ENCODE measurements at regions not wholly inside any gene's neighbourhood (a gene's known extent, or its start where the extent isn't known, plus 50 kb on each side); places are given as distances from the start of the nearest gene placed in this dataset.

- no peak overlapping the region for H3K4me3 ChIP-seq (ENCODE audit: extremely low read depth, insufficient read depth, low read length, poor library complexity, severe bottlenecking)
- no peak overlapping the region for H3K27ac ChIP-seq (ENCODE audit: low read depth, low read length, severe bottlenecking)
- peaks cover 4% of the 10 kb centered on the region for H3K4me1 ChIP-seq (ENCODE audit: control insufficient read depth, insufficient read depth, low read length, poor library complexity, severe bottlenecking)
- WGBS, 2 experiments (ENCODE audit: insufficient coverage in 2 of 2) = 88% methylated on average over 1 of the region's 4 CpGs; no CpG with 5 or more reads in 1 of the 2 experiments
- H3K36me3 ChIP-seq (ENCODE audit: control insufficient read depth, insufficient read depth, low read length) = no peaks in the 10 kb centered on the region
- no peaks in the 10 kb centered on the region for H3K9me3 ChIP-seq (ENCODE audit: control insufficient read depth, low read length)
Measured at GRCh38 chr1:98367426-98367825, 294.1 kb upstream of the SNX7 start.

GRCh38 chr1:98366343-98366742 lies 295.2 kb upstream of the SNX7 start:
- Histone ChIP-seq H3K4me1 (ENCODE audit: control insufficient read depth, insufficient read depth, low read length, poor library complexity, severe bottlenecking) (peaks cover 4% of the 10 kb centered on the region), H3K4me3 (ENCODE audit: extremely low read depth, insufficient read depth, low read length, poor library complexity, severe bottlenecking) (no peak overlapping the region), H3K36me3 (ENCODE audit: control insufficient read depth, insufficient read depth, low read length) (no peaks in the 10 kb centered on the region), H3K9me3 (ENCODE audit: control insufficient read depth, low read length) (no peaks in the 10 kb centered on the region), H3K27ac (ENCODE audit: low read depth, low read length, severe bottlenecking) (no peak overlapping the region)
- WGBS, 2 experiments (ENCODE audit: insufficient coverage in 2 of 2) = 90 to 100% methylated on average over 1 to 2 of the region's 3 CpGs

- Histone ChIP-seq H3K4me3 (ENCODE audit: extremely low read depth, insufficient read depth, low read length, poor library complexity, severe bottlenecking) (no peak overlapping the region), H3K4me1 (ENCODE audit: control insufficient read depth, insufficient read depth, low read length, poor library complexity, severe bottlenecking) (peaks cover 4% of the 10 kb centered on the region), H3K36me3 (ENCODE audit: control insufficient read depth, insufficient read depth, low read length) (no peaks in the 10 kb centered on the region), H3K9me3 (ENCODE audit: control insufficient read depth, low read length) (no peaks in the 10 kb centered on the region), H3K27ac (ENCODE audit: low read depth, low read length, severe bottlenecking) (no peak overlapping the region)
- no CpG with 5 or more reads among the region's 1 CpG for WGBS, 2 experiments (ENCODE audit: insufficient coverage in 2 of 2)
Measured at GRCh38 chr1:98364544-98364943, 297.0 kb upstream of the SNX7 start.

GRCh38 chr1:98360864-98361263 lies 300.7 kb upstream of the SNX7 start:
- Histone ChIP-seq H3K27ac (ENCODE audit: low read depth, low read length, severe bottlenecking) (no peak overlapping the region), H3K9me3 (ENCODE audit: control insufficient read depth, low read length) (no peaks in the 10 kb centered on the region), H3K36me3 (ENCODE audit: control insufficient read depth, insufficient read depth, low read length) (no peaks in the 10 kb centered on the region), H3K4me3 (ENCODE audit: extremely low read depth, insufficient read depth, low read length, poor library complexity, severe bottlenecking) (no peak overlapping the region), H3K4me1 (ENCODE audit: control insufficient read depth, insufficient read depth, low read length, poor library complexity, severe bottlenecking) (no peaks in the 10 kb centered on the region)
- 60% methylated on average over 1 of the region's 2 CpGs; no CpG with 5 or more reads in 1 of the 2 experiments for WGBS, 2 experiments (ENCODE audit: insufficient coverage in 2 of 2)

GRCh38 chr1:98355656-98356383 lies 305.7 kb upstream of the SNX7 start:
- H3K9me3 ChIP-seq (ENCODE audit: control insufficient read depth, low read length) = no peaks in the 10 kb centered on the region
- H3K4me1 ChIP-seq (ENCODE audit: control insufficient read depth, insufficient read depth, low read length, poor library complexity, severe bottlenecking) = peaks cover 10% of the 10 kb centered on the region
- no peak overlapping the region for H3K27ac ChIP-seq (ENCODE audit: low read depth, low read length, severe bottlenecking)
- WGBS, 2 experiments (ENCODE audit: insufficient coverage in 2 of 2) = 77 to 89% methylated on average over 3 of the region's 3 CpGs
- no peaks in the 10 kb centered on the region for H3K36me3 ChIP-seq (ENCODE audit: control insufficient read depth, insufficient read depth, low read length)
- H3K4me3 ChIP-seq (ENCODE audit: extremely low read depth, insufficient read depth, low read length, poor library complexity, severe bottlenecking) = no peak overlapping the region

- Histone ChIP-seq H3K4me1 (ENCODE audit: control insufficient read depth, insufficient read depth, low read length, poor library complexity, severe bottlenecking) (peaks cover 10% of the 10 kb centered on the region), H3K9me3 (ENCODE audit: control insufficient read depth, low read length) (no peaks in the 10 kb centered on the region), H3K4me3 (ENCODE audit: extremely low read depth, insufficient read depth, low read length, poor library complexity, severe bottlenecking) (no peak overlapping the region), H3K36me3 (ENCODE audit: control insufficient read depth, insufficient read depth, low read length) (no peaks in the 10 kb centered on the region), H3K27ac (ENCODE audit: low read depth, low read length, severe bottlenecking) (no peak overlapping the region)
- no CpG with 5 or more reads among the region's 3 CpGs for WGBS, 2 experiments (ENCODE audit: insufficient coverage in 2 of 2)
Measured at GRCh38 chr1:98352378-98352777, 309.1 kb upstream of the SNX7 start.

- WGBS, 2 experiments (ENCODE audit: insufficient coverage in 2 of 2) = 88 to 98% methylated on average over 4 to 5 of the region's 5 CpGs
- no peak overlapping the region for H3K4me3 ChIP-seq (ENCODE audit: extremely low read depth, insufficient read depth, low read length, poor library complexity, severe bottlenecking)
- H3K36me3 ChIP-seq (ENCODE audit: control insufficient read depth, insufficient read depth, low read length) = no peaks in the 10 kb centered on the region
- H3K27ac ChIP-seq (ENCODE audit: low read depth, low read length, severe bottlenecking) = no peak overlapping the region
- peaks cover 10% of the 10 kb centered on the region for H3K4me1 ChIP-seq (ENCODE audit: control insufficient read depth, insufficient read depth, low read length, poor library complexity, severe bottlenecking)
- no peaks in the 10 kb centered on the region for H3K9me3 ChIP-seq (ENCODE audit: control insufficient read depth, low read length)
Measured at GRCh38 chr1:98351561-98351960, 310.0 kb upstream of the SNX7 start.

GRCh38 chr1:98345417-98345816 lies 316.1 kb upstream of the SNX7 start:
- no peaks in the 10 kb centered on the region for H3K9me3 ChIP-seq (ENCODE audit: control insufficient read depth, low read length)
- 100% methylated on average over 1 of the region's 2 CpGs for whole genome bisulfite sequencing, 2 experiments (ENCODE audit: insufficient coverage in 2 of 2)
- peaks cover 18% of the 10 kb centered on the region for H3K4me1 ChIP-seq (ENCODE audit: control insufficient read depth, insufficient read depth, low read length, poor library complexity, severe bottlenecking)
- H3K36me3 ChIP-seq (ENCODE audit: control insufficient read depth, insufficient read depth, low read length) = no peaks in the 10 kb centered on the region
- H3K4me3 ChIP-seq (ENCODE audit: extremely low read depth, insufficient read depth, low read length, poor library complexity, severe bottlenecking) = no peak overlapping the region
- no peak overlapping the region for H3K27ac ChIP-seq (ENCODE audit: low read depth, low read length, severe bottlenecking)

GRCh38 chr1:98344731-98345130 lies 316.8 kb upstream of the SNX7 start:
- no peaks in the 10 kb centered on the region for H3K36me3 ChIP-seq (ENCODE audit: control insufficient read depth, insufficient read depth, low read length)
- WGBS, 2 experiments (ENCODE audit: insufficient coverage in 2 of 2) = 100% methylated on average over 1 of the region's 3 CpGs; no CpG with 5 or more reads in 1 of the 2 experiments
- H3K27ac ChIP-seq (ENCODE audit: low read depth, low read length, severe bottlenecking) = no peak overlapping the region
- H3K9me3 ChIP-seq (ENCODE audit: control insufficient read depth, low read length) = no peaks in the 10 kb centered on the region
- peaks cover 18% of the 10 kb centered on the region for H3K4me1 ChIP-seq (ENCODE audit: control insufficient read depth, insufficient read depth, low read length, poor library complexity, severe bottlenecking)
- no peak overlapping the region for H3K4me3 ChIP-seq (ENCODE audit: extremely low read depth, insufficient read depth, low read length, poor library complexity, severe bottlenecking)

- no peaks in the 10 kb centered on the region for H3K9me3 ChIP-seq (ENCODE audit: control insufficient read depth, low read length)
- H3K4me1 ChIP-seq (ENCODE audit: control insufficient read depth, insufficient read depth, low read length, poor library complexity, severe bottlenecking) = peaks cover 18% of the 10 kb centered on the region
- H3K4me3 ChIP-seq (ENCODE audit: extremely low read depth, insufficient read depth, low read length, poor library complexity, severe bottlenecking) = no peak overlapping the region
- no peaks in the 10 kb centered on the region for H3K36me3 ChIP-seq (ENCODE audit: control insufficient read depth, insufficient read depth, low read length)
- no peak overlapping the region for H3K27ac ChIP-seq (ENCODE audit: low read depth, low read length, severe bottlenecking)
- WGBS, 2 experiments (ENCODE audit: insufficient coverage in 2 of 2) = 100% methylated on average over 1 of the region's 1 CpG; no CpG with 5 or more reads in 1 of the 2 experiments
Measured at GRCh38 chr1:98342566-98342965, 319.0 kb upstream of the SNX7 start.

GRCh38 chr1:98340511-98340910 lies 321.0 kb upstream of the SNX7 start:
- H3K4me1 ChIP-seq (ENCODE audit: control insufficient read depth, insufficient read depth, low read length, poor library complexity, severe bottlenecking) = peaks cover 18% of the 10 kb centered on the region
- no peaks in the 10 kb centered on the region for H3K9me3 ChIP-seq (ENCODE audit: control insufficient read depth, low read length)
- no peaks in the 10 kb centered on the region for H3K36me3 ChIP-seq (ENCODE audit: control insufficient read depth, insufficient read depth, low read length)
- no peak overlapping the region for H3K4me3 ChIP-seq (ENCODE audit: extremely low read depth, insufficient read depth, low read length, poor library complexity, severe bottlenecking)
- WGBS, 2 experiments (ENCODE audit: insufficient coverage in 2 of 2) = 90% methylated on average over 1 of the region's 4 CpGs; no CpG with 5 or more reads in 1 of the 2 experiments
- no peak overlapping the region for H3K27ac ChIP-seq (ENCODE audit: low read depth, low read length, severe bottlenecking)
